ENCODE measurements at regions not wholly inside any gene's neighbourhood (a gene's known extent, or its start where the extent isn't known, plus 50 kb on each side); places are given as distances from the start of the nearest gene placed in this dataset.

DNA sequence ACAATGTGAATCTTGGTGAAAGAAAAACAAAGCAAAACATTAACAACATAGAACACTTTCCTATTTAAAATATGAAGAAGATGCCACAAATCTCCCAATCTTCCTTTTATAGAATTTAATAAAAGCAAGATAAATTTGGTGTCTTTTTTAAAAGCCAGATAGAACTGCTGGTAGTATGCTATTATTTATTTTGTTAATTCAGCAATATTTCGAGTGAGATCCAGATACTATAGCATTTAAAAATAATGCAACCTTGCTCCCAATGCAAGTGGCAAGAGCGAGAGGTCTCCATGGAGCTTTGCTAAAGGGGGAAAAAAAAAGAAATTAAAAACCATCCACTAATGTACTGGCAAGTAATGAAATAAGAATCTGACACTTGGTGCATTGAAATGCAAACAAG is 121.8 kb downstream of the IL20RB start:
- no peak overlapping the region for H2AK9ac ChIP-seq (replicated peaks; ENCODE audit: low read depth, low read length, poor library complexity)
- no peaks in the 10 kb centered on the region for H3K4me1 ChIP-seq (ENCODE audit: control insufficient read depth, insufficient read depth, low read length)
- H3K56ac ChIP-seq (ENCODE audit: extremely low read depth, insufficient read depth, low read length): no peak overlapping the region
- no peak overlapping the region for H4K91ac ChIP-seq (ENCODE audit: insufficient read depth, low read depth, low read length)
- H2BK15ac ChIP-seq (ENCODE audit: low read depth, low read length): no peak overlapping the region
- no peaks in the 10 kb centered on the region for H3K27me3 ChIP-seq (ENCODE audit: control insufficient read depth, insufficient read depth, low read length)
- no peaks in the 10 kb centered on the region for H3K9me3 ChIP-seq (ENCODE audit: control insufficient read depth, insufficient read depth, low read length)
- H3K9me1 ChIP-seq (ENCODE audit: insufficient read depth, low read length): no peaks in the 10 kb centered on the region; the same call in 1 of the 2 replicates
- H3K4me2 ChIP-seq (ENCODE audit: low read depth, low read length): no peak overlapping the region
- intact Hi-C loops (cut with micrococcal nuclease): no loop called here
- no peaks in the 10 kb centered on the region for H3K79me1 ChIP-seq (ENCODE audit: low read depth in 1 of 2, low read length in 2 of 2)
- WGBS, 2 experiments (ENCODE audit: extremely low coverage in 2 of 2, insufficient read length in 1 of 2): no CpG with 5 or more reads among the region's 2 CpGs
- H3K23ac ChIP-seq (ENCODE audit: low read depth, low read length): no peak overlapping the region
- no peak overlapping the region for H3K4ac ChIP-seq (ENCODE audit: low read depth, low read length)
- ChIA-PET POLR2A (ENCODE audit: unreplicated experiment) (no interaction called here), CTCF (no interaction called here)
- BruUV-seq (replicated peaks): no TSS peak
- no peak overlapping the region for H3K27ac ChIP-seq (ENCODE audit: insufficient read depth, low read length)
- no peak overlapping the region for H3K18ac ChIP-seq (ENCODE audit: low read depth, low read length)
- H2AK5ac ChIP-seq (ENCODE audit: low read depth, low read length): no peak overlapping the region
- ATAC-seq (ENCODE audit: low read depth): no peak
- no peak overlapping the region for H4K5ac ChIP-seq (ENCODE audit: low read depth, low read length)
- no peak overlapping the region for H3K4me3 ChIP-seq (ENCODE audit: insufficient read depth, low read depth, low read length)
- no peak overlapping the region for H2BK20ac ChIP-seq (ENCODE audit: low read depth, low read length)
- no peak overlapping the region for H4K8ac ChIP-seq (ENCODE audit: low read depth in 2 of 2, low read length in 2 of 2)
- H2BK120ac ChIP-seq (ENCODE audit: low read depth, low read length): no peak overlapping the region
- H2AFZ ChIP-seq (replicated peaks; ENCODE audit: low read length, poor library complexity): no peak overlapping the region
- in situ Hi-C loops (cut with MboI; ENCODE audit: low sequenced_read_pairs): no loop called here
- TF ChIP-seq MAFK (IDR thresholded peaks at IDR 0.05; ENCODE audit: low read depth, low read length): peak; percentile 71
- TF ChIP-seq SMC3 (IDR thresholded peaks at IDR 0.05; ENCODE audit: low read depth, low read length): no peak
- no peak overlapping the region for H2BK5ac ChIP-seq (ENCODE audit: low read depth, low read length, poor library complexity, severe bottlenecking)
- H3K36me3 ChIP-seq (ENCODE audit: control insufficient read depth, insufficient read depth, low read length): no peaks in the 10 kb centered on the region
- H3K14ac ChIP-seq (replicated peaks; ENCODE audit: low read depth, low read length): no peak overlapping the region
- H4K20me1 ChIP-seq (ENCODE audit: insufficient read depth, low read length): no peaks in the 10 kb centered on the region
- dilution Hi-C loops (cut with HindIII; ENCODE audit: low sequenced_read_pairs, unreplicated experiment): no loop called here
- DNase-seq: no peak
- no peak overlapping the region for H3K9ac ChIP-seq (ENCODE audit: low read depth, low read length)
